Ecto neural progenitor cell (in vitro differentiated cells): ENCODE measurements at regions not wholly inside any gene's neighbourhood (a gene's known extent, or its start where the extent isn't known, plus 50 kb on each side); places are given as distances from the start of the nearest gene placed in this dataset.

Experiments used
- DNase-seq: peaks from one replicate; pipeline ENCODE4 v3.0.0-alpha.2; 2018; ENCODE audit warnings: low spot score

GRCh38 chr10:129219364-129219763, 247.7 kb upstream of the MGMT start:
- no peak for DNase-seq

- DNase-seq = no peak
Observed at GRCh38 chr10:129222436-129222835, 244.6 kb upstream of the MGMT start.

GRCh38 chr10:129223363-129223762, 243.7 kb upstream of the MGMT start:
- DNase-seq = no peak

GRCh38 chr10:129224065-129224464, 243.0 kb upstream of the MGMT start:
- DNase-seq = no peak

- no peak for DNase-seq
Observed at GRCh38 chr10:129231821-129232220, 235.2 kb upstream of the MGMT start.

GRCh38 chr10:129233351-129234148, 233.5 kb upstream of the MGMT start:
- DNase-seq = no peak

GRCh38 chr10:129236274-129236691, 230.8 kb upstream of the MGMT start:
- DNase-seq = no peak

GRCh38 chr10:129241461-129241860, 225.6 kb upstream of the MGMT start:
- no peak for DNase-seq

- no peak for DNase-seq
Observed at GRCh38 chr10:129244298-129244697, 222.7 kb upstream of the MGMT start.

- no peak for DNase-seq
Observed at GRCh38 chr10:129244757-129245156, 222.3 kb upstream of the MGMT start.

GRCh38 chr10:129253161-129253864, 213.7 kb upstream of the MGMT start:
- DNase-seq = no peak

- DNase-seq = no peak
Observed at GRCh38 chr10:129253865-129254179, 213.2 kb upstream of the MGMT start.

GRCh38 chr10:129258283-129258923, 208.6 kb upstream of the MGMT start:
- no peak for DNase-seq

- no peak for DNase-seq
Observed at GRCh38 chr10:129259128-129259815, 207.8 kb upstream of the MGMT start.

GRCh38 chr10:129272176-129272575, 194.9 kb upstream of the MGMT start:
- no peak for DNase-seq

- DNase-seq = no peak
Observed at GRCh38 chr10:129272866-129273650, 194.0 kb upstream of the MGMT start.

GRCh38 chr10:129273860-129274259, 193.2 kb upstream of the MGMT start:
- DNase-seq = no peak

GRCh38 chr10:129274748-129275474, 192.1 kb upstream of the MGMT start:
- no peak for DNase-seq

- DNase-seq = no peak
Observed at GRCh38 chr10:129275886-129276285, 191.2 kb upstream of the MGMT start.

- no peak for DNase-seq
Observed at GRCh38 chr10:129277084-129277483, 190.0 kb upstream of the MGMT start.

GRCh38 chr10:129277841-129278240, 189.2 kb upstream of the MGMT start:
- no peak for DNase-seq
